ENCODE measurements at regions not wholly inside any gene's neighbourhood (a gene's known extent, or its start where the extent isn't known, plus 50 kb on each side); places are given as distances from the start of the nearest gene placed in this dataset.

DNA sequence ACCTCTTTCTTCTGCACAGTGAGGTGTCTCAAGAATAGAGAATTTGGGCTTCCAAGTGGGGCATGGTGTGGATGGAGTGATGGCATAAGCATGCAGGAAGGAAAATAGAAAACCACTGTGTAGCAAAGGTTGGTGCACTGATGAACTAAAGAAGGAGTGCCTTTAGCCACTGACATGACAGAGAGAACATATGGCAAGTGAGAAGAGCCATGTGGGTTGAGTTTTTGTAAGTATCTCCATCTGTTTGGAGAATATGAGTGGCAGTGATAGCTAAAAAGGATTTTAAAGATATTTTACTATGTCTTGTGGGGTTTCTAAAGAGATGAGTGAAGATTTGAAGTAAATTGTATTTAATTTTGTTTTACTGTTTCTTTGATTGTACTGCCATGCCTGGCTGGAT is 160.5 kb upstream of the GRIK2 start:
- TF ChIP-seq, protein P1, sequence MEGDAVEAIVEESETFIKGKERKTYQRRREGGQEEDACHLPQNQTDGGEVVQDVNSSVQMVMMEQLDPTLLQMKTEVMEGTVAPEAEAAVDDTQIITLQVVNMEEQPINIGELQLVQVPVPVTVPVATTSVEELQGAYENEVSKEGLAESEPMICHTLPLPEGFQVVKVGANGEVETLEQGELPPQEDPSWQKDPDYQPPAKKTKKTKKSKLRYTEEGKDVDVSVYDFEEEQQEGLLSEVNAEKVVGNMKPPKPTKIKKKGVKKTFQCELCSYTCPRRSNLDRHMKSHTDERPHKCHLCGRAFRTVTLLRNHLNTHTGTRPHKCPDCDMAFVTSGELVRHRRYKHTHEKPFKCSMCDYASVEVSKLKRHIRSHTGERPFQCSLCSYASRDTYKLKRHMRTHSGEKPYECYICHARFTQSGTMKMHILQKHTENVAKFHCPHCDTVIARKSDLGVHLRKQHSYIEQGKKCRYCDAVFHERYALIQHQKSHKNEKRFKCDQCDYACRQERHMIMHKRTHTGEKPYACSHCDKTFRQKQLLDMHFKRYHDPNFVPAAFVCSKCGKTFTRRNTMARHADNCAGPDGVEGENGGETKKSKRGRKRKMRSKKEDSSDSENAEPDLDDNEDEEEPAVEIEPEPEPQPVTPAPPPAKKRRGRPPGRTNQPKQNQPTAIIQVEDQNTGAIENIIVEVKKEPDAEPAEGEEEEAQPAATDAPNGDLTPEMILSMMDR (IDR thresholded peaks at IDR 0.05), result no peak
- TF ChIP-seq EP300 (IDR thresholded peaks at IDR 0.05) (no peak), POLR2AphosphoS5 (IDR thresholded peaks at IDR 0.05) (no peak)
